ENCODE measurements at regions not wholly inside any gene's neighbourhood (a gene's known extent, or its start where the extent isn't known, plus 50 kb on each side); places are given as distances from the start of the nearest gene placed in this dataset.

DNA sequence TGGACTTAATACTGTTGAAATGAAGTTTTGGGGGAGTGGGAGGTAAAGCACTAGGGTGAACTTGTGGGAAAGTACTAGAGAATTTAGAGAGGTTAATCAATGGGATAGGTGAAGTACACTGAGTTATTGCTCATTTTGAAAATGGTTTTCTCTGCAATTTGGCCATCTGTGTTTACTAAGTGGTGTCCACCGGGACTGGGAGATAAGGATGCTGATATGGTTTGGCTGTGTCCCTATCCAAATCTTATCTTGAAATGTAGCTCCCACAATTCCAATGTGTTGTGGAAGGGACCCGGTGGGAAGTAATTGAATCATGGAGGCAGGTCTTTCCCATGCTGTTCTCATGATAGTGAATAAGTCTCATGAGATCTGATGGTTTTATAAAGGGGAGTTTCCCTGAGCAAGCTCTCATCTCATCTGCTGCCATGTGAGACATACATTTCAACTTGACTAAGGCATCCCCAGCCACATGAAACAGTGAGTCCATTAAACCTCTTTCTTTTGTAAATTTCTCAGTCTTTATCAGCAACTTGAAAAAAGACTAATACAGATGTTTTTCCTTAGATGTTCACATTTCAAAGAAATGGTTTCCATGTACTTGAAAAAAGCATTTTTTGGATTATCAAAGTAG lies 1569.4 kb upstream of the PRR20A start:
- no peak overlapping the region for H3K27ac ChIP-seq (ENCODE audit: low read depth, low read length)
- H2BK120ac ChIP-seq (ENCODE audit: insufficient read depth, low read length, poor library complexity): no peak overlapping the region
- no peak overlapping the region for H3K4ac ChIP-seq (ENCODE audit: low read depth, low read length)
- H4K91ac ChIP-seq (ENCODE audit: low read depth, low read length): no peak overlapping the region
- WGBS (ENCODE audit: extremely low coverage, insufficient coverage, insufficient read length): no CpG with 5 or more reads among the region's 2 CpGs
- no peak overlapping the region for H3K18ac ChIP-seq (ENCODE audit: low read length)
- no peak overlapping the region for H2AK5ac ChIP-seq (ENCODE audit: low read length)
- DNase-seq: no peak
- H4K12ac ChIP-seq (ENCODE audit: low read depth, low read length): no peak overlapping the region
- H3K4me2 ChIP-seq (ENCODE audit: low read length): no peak overlapping the region
- no peak overlapping the region for H3K14ac ChIP-seq (ENCODE audit: low read length)
- no peak overlapping the region for H3K9ac ChIP-seq (ENCODE audit: low read length)
- H3K4me3 ChIP-seq (ENCODE audit: low read depth, low read length): no peak overlapping the region
- H3K79me2 ChIP-seq (ENCODE audit: control insufficient read depth, insufficient read depth, low read length, poor library complexity): no peaks in the 10 kb centered on the region
- no peaks in the 10 kb centered on the region for H3K79me1 ChIP-seq (ENCODE audit: low read length)
- no peaks in the 10 kb centered on the region for H3K27me3 ChIP-seq (ENCODE audit: insufficient read depth, low read length)
- no peak overlapping the region for H3K23ac ChIP-seq (ENCODE audit: low read length)
- H3K4me1 ChIP-seq (ENCODE audit: control insufficient read depth in 1 of 2, insufficient read depth in 2 of 2, low read length in 2 of 2): no peaks in the 10 kb centered on the region
- no peak overlapping the region for H2BK12ac ChIP-seq (ENCODE audit: low read length)
- H3K36me3 ChIP-seq (ENCODE audit: control insufficient read depth in 1 of 2, insufficient read depth in 2 of 2, low read length in 2 of 2): no peaks in the 10 kb centered on the region
- H3K9me3 ChIP-seq (ENCODE audit: insufficient read depth, low read depth, low read length): no peaks in the 10 kb centered on the region
- no peak overlapping the region for H2BK5ac ChIP-seq (ENCODE audit: low read depth, low read length, poor library complexity)
- no peak overlapping the region for H4K8ac ChIP-seq (ENCODE audit: low read depth, low read length)
- no peak overlapping the region for H2AFZ ChIP-seq (ENCODE audit: insufficient read depth, low read length, poor library complexity)

- Histone ChIP-seq H2BK120ac (ENCODE audit: insufficient read depth, low read length, poor library complexity) (no peak overlapping the region), H3K79me1 (ENCODE audit: low read length) (no peaks in the 10 kb centered on the region), H2AFZ (ENCODE audit: insufficient read depth, low read length, poor library complexity) (no peak overlapping the region), H3K79me2 (ENCODE audit: control insufficient read depth, insufficient read depth, low read length, poor library complexity) (no peaks in the 10 kb centered on the region), H3K23ac (ENCODE audit: low read length) (no peak overlapping the region), H3K36me3 (ENCODE audit: control insufficient read depth in 1 of 2, insufficient read depth in 2 of 2, low read length in 2 of 2) (no peaks in the 10 kb centered on the region), H2BK5ac (ENCODE audit: low read depth, low read length, poor library complexity) (no peak overlapping the region), H3K4ac (ENCODE audit: low read depth, low read length) (no peak overlapping the region), H3K27ac (ENCODE audit: low read depth, low read length) (no peak overlapping the region), H3K4me1 (ENCODE audit: control insufficient read depth in 1 of 2, insufficient read depth in 2 of 2, low read length in 2 of 2) (no peaks in the 10 kb centered on the region), H4K12ac (ENCODE audit: low read depth, low read length) (no peak overlapping the region), H3K9me3 (ENCODE audit: insufficient read depth, low read depth, low read length) (no peaks in the 10 kb centered on the region), H4K8ac (ENCODE audit: low read depth, low read length) (no peak overlapping the region), H3K9ac (ENCODE audit: low read length) (no peak overlapping the region), H4K91ac (ENCODE audit: low read depth, low read length) (no peak overlapping the region), H3K4me2 (ENCODE audit: low read length) (no peak overlapping the region), H3K4me3 (ENCODE audit: low read depth, low read length) (no peak overlapping the region), H3K18ac (ENCODE audit: low read length) (no peak overlapping the region), H3K14ac (ENCODE audit: low read length) (no peak overlapping the region), H2BK12ac (ENCODE audit: low read length) (no peak overlapping the region), H3K27me3 (ENCODE audit: insufficient read depth, low read length) (no peaks in the 10 kb centered on the region), H2AK5ac (ENCODE audit: low read length) (no peak overlapping the region)
- no peak for DNase-seq
Observed at GRCh38 chr13:55572408-55572807, 1568.3 kb upstream of the PRR20A start.

- Histone ChIP-seq H3K4me2 (ENCODE audit: low read length) (no peak overlapping the region), H3K4me1 (ENCODE audit: control insufficient read depth in 1 of 2, insufficient read depth in 2 of 2, low read length in 2 of 2) (no peaks in the 10 kb centered on the region), H3K36me3 (ENCODE audit: control insufficient read depth in 1 of 2, insufficient read depth in 2 of 2, low read length in 2 of 2) (no peaks in the 10 kb centered on the region), H2AK5ac (ENCODE audit: low read length) (no peak overlapping the region), H3K27ac (ENCODE audit: low read depth, low read length) (no peak overlapping the region), H3K79me2 (ENCODE audit: control insufficient read depth, insufficient read depth, low read length, poor library complexity) (no peaks in the 10 kb centered on the region), H3K9ac (ENCODE audit: low read length) (no peak overlapping the region), H3K14ac (ENCODE audit: low read length) (no peak overlapping the region), H3K18ac (ENCODE audit: low read length) (no peak overlapping the region), H3K79me1 (ENCODE audit: low read length) (no peaks in the 10 kb centered on the region), H3K4me3 (ENCODE audit: low read depth, low read length) (no peak overlapping the region), H3K4ac (ENCODE audit: low read depth, low read length) (no peak overlapping the region), H2BK5ac (ENCODE audit: low read depth, low read length, poor library complexity) (no peak overlapping the region), H3K27me3 (ENCODE audit: insufficient read depth, low read length) (no peaks in the 10 kb centered on the region), H3K9me3 (ENCODE audit: insufficient read depth, low read depth, low read length) (no peaks in the 10 kb centered on the region), H2BK12ac (ENCODE audit: low read length) (no peak overlapping the region), H3K23ac (ENCODE audit: low read length) (no peak overlapping the region), H4K91ac (ENCODE audit: low read depth, low read length) (no peak overlapping the region), H4K12ac (ENCODE audit: low read depth, low read length) (no peak overlapping the region), H2AFZ (ENCODE audit: insufficient read depth, low read length, poor library complexity) (no peak overlapping the region), H4K8ac (ENCODE audit: low read depth, low read length) (no peak overlapping the region), H2BK120ac (ENCODE audit: insufficient read depth, low read length, poor library complexity) (no peak overlapping the region)
- WGBS (ENCODE audit: extremely low coverage, insufficient coverage, insufficient read length): no CpG with 5 or more reads among the region's 2 CpGs
- DNase-seq: no peak
Observed at GRCh38 chr13:55572862-55573261, 1567.9 kb upstream of the PRR20A start.

GRCh38 chr13:55573565-55573964 lies 1567.2 kb upstream of the PRR20A start:
- H3K4me2 ChIP-seq (ENCODE audit: low read length): no peak overlapping the region
- H3K36me3 ChIP-seq (ENCODE audit: control insufficient read depth in 1 of 2, insufficient read depth in 2 of 2, low read length in 2 of 2): no peaks in the 10 kb centered on the region
- no peak overlapping the region for H2BK12ac ChIP-seq (ENCODE audit: low read length)
- no peaks in the 10 kb centered on the region for H3K27me3 ChIP-seq (ENCODE audit: insufficient read depth, low read length)
- no peaks in the 10 kb centered on the region for H3K79me2 ChIP-seq (ENCODE audit: control insufficient read depth, insufficient read depth, low read length, poor library complexity)
- H2BK5ac ChIP-seq (ENCODE audit: low read depth, low read length, poor library complexity): no peak overlapping the region
- H3K14ac ChIP-seq (ENCODE audit: low read length): no peak overlapping the region
- H3K27ac ChIP-seq (ENCODE audit: low read depth, low read length): no peak overlapping the region
- H2AFZ ChIP-seq (ENCODE audit: insufficient read depth, low read length, poor library complexity): no peak overlapping the region
- no peaks in the 10 kb centered on the region for H3K79me1 ChIP-seq (ENCODE audit: low read length)
- no peak overlapping the region for H3K4ac ChIP-seq (ENCODE audit: low read depth, low read length)
- DNase-seq: no peak
- H3K9me3 ChIP-seq (ENCODE audit: insufficient read depth, low read depth, low read length): no peaks in the 10 kb centered on the region
- H3K4me3 ChIP-seq (ENCODE audit: low read depth, low read length): no peak overlapping the region
- no peak overlapping the region for H4K8ac ChIP-seq (ENCODE audit: low read depth, low read length)
- no peak overlapping the region for H3K18ac ChIP-seq (ENCODE audit: low read length)
- no peak overlapping the region for H2AK5ac ChIP-seq (ENCODE audit: low read length)
- H4K91ac ChIP-seq (ENCODE audit: low read depth, low read length): no peak overlapping the region
- H2BK120ac ChIP-seq (ENCODE audit: insufficient read depth, low read length, poor library complexity): no peak overlapping the region
- no peak overlapping the region for H4K12ac ChIP-seq (ENCODE audit: low read depth, low read length)
- no peak overlapping the region for H3K23ac ChIP-seq (ENCODE audit: low read length)
- no peak overlapping the region for H3K9ac ChIP-seq (ENCODE audit: low read length)
- no peaks in the 10 kb centered on the region for H3K4me1 ChIP-seq (ENCODE audit: control insufficient read depth in 1 of 2, insufficient read depth in 2 of 2, low read length in 2 of 2)
